IMR-90 (cell line): ENCODE measurements at regions not wholly inside any gene's neighbourhood (a gene's known extent, or its start where the extent isn't known, plus 50 kb on each side); places are given as distances from the start of the nearest gene placed in this dataset.

Source experiments
- ATAC-seq: fragments of 200-7000 bp; cut with Tn5 transposase; 2 replicates; pipeline ENCODE4 v1.9.1; 2020; ENCODE audit warnings: low read depth, mild to moderate bottlenecking, moderate library complexity
- BruUV-seq: library from RNA; stranded (reverse); fragments of 400-500 nt; replicated peaks from 2 replicates; lab custom pipeline; 2021; lab: Mats Ljungman, UMichigan
- CTCF ChIA-PET: fragments of 300-600 bp; formaldehyde crosslinking; extraction: SDS; loops from one replicate; lab custom pipeline; 2021; ENCODE audit warnings: antibody characterized with exemption; lab: Yijun Ruan, JAX
- POLR2A ChIA-PET: fragments of 300-600 bp; sonication (Branson Sonifier 250); formaldehyde crosslinking; loops from one replicate; lab custom pipeline; 2022; ENCODE audit warnings: antibody characterized with exemption; ENCODE audit not compliant: unreplicated experiment; lab: Charles Lee
- DNase-seq: peaks from one replicate; pipeline ENCODE4 v3.0.0; 2013
- H2AFZ ChIP-seq: replicated peaks from 2 replicates; pipeline ENCODE3; 2013; ENCODE audit warnings: low read length, mild to moderate bottlenecking; ENCODE audit not compliant: poor library complexity
- H2AK5ac ChIP-seq: 2 replicates; pipeline ENCODE4 v1.6.1; 2013; ENCODE audit warnings: low read depth, low read length, inconsistent platforms
- H2AK9ac ChIP-seq: replicated peaks from 2 replicates; pipeline ENCODE3; 2013; ENCODE audit warnings: mild to moderate bottlenecking, low read depth, low read length, moderate library complexity; ENCODE audit not compliant: poor library complexity
- H2BK120ac ChIP-seq: 2 replicates; pipeline ENCODE4 v1.6.1; 2013; ENCODE audit warnings: low read depth, low read length, inconsistent platforms
- H2BK15ac ChIP-seq: 3 replicates; pipeline ENCODE4 v1.6.1; 2013; ENCODE audit warnings: low read depth, low read length, inconsistent platforms
- H2BK20ac ChIP-seq: 2 replicates; pipeline ENCODE4 v1.6.1; 2013; ENCODE audit warnings: low read depth, mild to moderate bottlenecking, inconsistent platforms, low read length, moderate library complexity
- H2BK5ac ChIP-seq: 2 replicates; pipeline ENCODE4 v1.6.1; 2013; ENCODE audit warnings: mild to moderate bottlenecking, low read depth, low read length, inconsistent platforms; ENCODE audit not compliant: poor library complexity, severe bottlenecking
- H3K14ac ChIP-seq: replicated peaks from 2 replicates; pipeline ENCODE4 v1.6.1; 2013; ENCODE audit warnings: low read depth, low read length, inconsistent platforms
- H3K18ac ChIP-seq: 2 replicates; pipeline ENCODE4 v1.6.1; 2013; ENCODE audit warnings: low read depth, low read length, control low read depth
- H3K23ac ChIP-seq: 2 replicates; pipeline ENCODE4 v1.6.1; 2013; ENCODE audit warnings: low read depth, low read length, inconsistent platforms
- H3K27ac ChIP-seq: 2 replicates; pipeline ENCODE4 v1.5.1; 2013; ENCODE audit warnings: mild to moderate bottlenecking, control low read depth, low read length; ENCODE audit not compliant: insufficient read depth
- H3K27me3 ChIP-seq: 2 replicates; pipeline ENCODE4 v1.6.1; 2013; ENCODE audit warnings: low read length; ENCODE audit not compliant: control insufficient read depth, insufficient read depth
- H3K36me3 ChIP-seq: 2 replicates; pipeline ENCODE4 v1.6.1; 2013; ENCODE audit warnings: low read length, mixed read lengths; ENCODE audit not compliant: control insufficient read depth, insufficient read depth
- H3K4ac ChIP-seq: 2 replicates; pipeline ENCODE4 v1.6.1; 2013; ENCODE audit warnings: low read depth, low read length, inconsistent platforms
- H3K4me1 ChIP-seq: 2 replicates; pipeline ENCODE4 v1.6.1; 2013; ENCODE audit warnings: low read length, mixed read lengths; ENCODE audit not compliant: control insufficient read depth, insufficient read depth
- H3K4me2 ChIP-seq: 2 replicates; pipeline ENCODE4 v1.6.1; 2013; ENCODE audit warnings: low read depth, mild to moderate bottlenecking, control low read depth, low read length, moderate library complexity
- H3K4me3 ChIP-seq: 2 replicates; pipeline ENCODE4 v1.5.1; 2013; ENCODE audit warnings: low read depth, mild to moderate bottlenecking, control low read depth, low read length, moderate library complexity; ENCODE audit not compliant: insufficient read depth
- H3K56ac ChIP-seq: 2 replicates; pipeline ENCODE4 v1.6.1; 2013; ENCODE audit warnings: low read length, inconsistent platforms; ENCODE audit not compliant: insufficient read depth; ENCODE audit errors: extremely low read depth
- H3K79me1 ChIP-seq, 2 experiments: 2 replicates each; pipeline ENCODE4 v1.6.1; 2013; ENCODE audit warnings: low read length in 2 of 2, inconsistent platforms in 1 of 2, low read depth in 1 of 2
- H3K9ac ChIP-seq: 2 replicates; pipeline ENCODE4 v1.6.1; 2013; ENCODE audit warnings: low read depth, low read length, control low read depth
- H3K9me1 ChIP-seq: 2 replicates; pipeline ENCODE4 v1.6.1; 2013; ENCODE audit warnings: low read length, inconsistent platforms; ENCODE audit not compliant: insufficient read depth
- H3K9me3 ChIP-seq: 2 replicates; pipeline ENCODE4 v1.6.1; 2013; ENCODE audit warnings: low read length; ENCODE audit not compliant: control insufficient read depth, insufficient read depth
- H4K20me1 ChIP-seq: 2 replicates; pipeline ENCODE4 v1.6.1; 2013; ENCODE audit warnings: low read length, inconsistent platforms; ENCODE audit not compliant: insufficient read depth
- H4K5ac ChIP-seq: 2 replicates; pipeline ENCODE4 v1.6.1; 2013; ENCODE audit warnings: mild to moderate bottlenecking, low read depth, low read length, control low read depth
- H4K8ac ChIP-seq, 2 experiments: 2 replicates each; pipeline ENCODE4 v1.6.1; 2013; ENCODE audit warnings: low read depth in 2 of 2, low read length in 2 of 2, control low read depth in 1 of 2, inconsistent platforms in 1 of 2
- H4K91ac ChIP-seq: 2 replicates; pipeline ENCODE4 v1.6.1; 2013; ENCODE audit warnings: low read depth, low read length, inconsistent platforms; ENCODE audit not compliant: insufficient read depth
- BHLHE40 ChIP-seq: fragments of 150-350 bp; IDR thresholded peaks from 2 replicates; pipeline ENCODE4 v1.6.1; 2016; ENCODE audit warnings: mild to moderate bottlenecking, low read depth, low read length
- CEBPB ChIP-seq: IDR thresholded peaks from 2 replicates; pipeline ENCODE4 v1.6.1; 2012; ENCODE audit warnings: low read depth, low read length, improper control_type of control experiment
- CHD1 ChIP-seq: IDR thresholded peaks from 2 replicates; pipeline ENCODE4 v1.6.1; 2012; ENCODE audit warnings: low read depth, low read length, improper control_type of control experiment
- CTCF ChIP-seq: conservative IDR thresholded peaks from 2 replicates; pipeline ENCODE4 v1.5.1; 2012; ENCODE audit warnings: mild to moderate bottlenecking, low read depth, low read length, improper control_type of control experiment
- ELK1 ChIP-seq: fragments of 150-350 bp; IDR thresholded peaks from 2 replicates; pipeline ENCODE4 v1.6.1; 2016; ENCODE audit warnings: low read depth, mild to moderate bottlenecking, low read length, moderate library complexity, borderline replicate concordance
- FOS ChIP-seq: fragments of 150-350 bp; IDR thresholded peaks from 2 replicates; pipeline ENCODE4 v1.6.1; 2016; ENCODE audit warnings: low read depth, low read length
- MAFK ChIP-seq: IDR thresholded peaks from 2 replicates; pipeline ENCODE4 v1.6.1; 2012; ENCODE audit warnings: low read depth, low read length, improper control_type of control experiment
- MAZ ChIP-seq: IDR thresholded peaks from 2 replicates; pipeline ENCODE4 v1.6.1; 2012; ENCODE audit warnings: low read depth, mild to moderate bottlenecking, low read length, improper control_type of control experiment, moderate library complexity, borderline replicate concordance
- MXI1 ChIP-seq: IDR thresholded peaks from 2 replicates; pipeline ENCODE4 v1.6.1; 2012; ENCODE audit warnings: low read depth, mild to moderate bottlenecking, low read length, moderate library complexity, borderline replicate concordance
- RAD21 ChIP-seq: IDR thresholded peaks from 2 replicates; pipeline ENCODE4 v1.6.1; 2012; ENCODE audit warnings: low read length, improper control_type of control experiment
- RCOR1 ChIP-seq: IDR thresholded peaks from 2 replicates; pipeline ENCODE4 v1.6.1; 2012; ENCODE audit warnings: mild to moderate bottlenecking, low read length, improper control_type of control experiment; ENCODE audit not compliant: insufficient replicate concordance
- RFX5 ChIP-seq: IDR thresholded peaks from 2 replicates; pipeline ENCODE4 v1.8.0; 2012; ENCODE audit warnings: low read depth, mild to moderate bottlenecking, low read length, moderate library complexity
- SMC3 ChIP-seq: fragments of 150-350 bp; IDR thresholded peaks from 2 replicates; pipeline ENCODE4 v1.6.1; 2016; ENCODE audit warnings: low read depth, mild to moderate bottlenecking, antibody characterized with exemption, low read length, moderate library complexity
- WGBS, 2 experiments: methylation state at CpG; one replicate each; pipeline versions ENCODE4 v1.1.5 to v1.1.7; 2013; ENCODE audit warnings: missing lambda C conversion rate in 2 of 2; ENCODE audit not compliant: insufficient read length in 1 of 2; ENCODE audit errors: extremely low coverage in 2 of 2; 5-methylcytosine and 5-hydroxymethylcytosine counted together
- dilution Hi-C: fragments of 300-500 bp; cut with HindIII; formaldehyde crosslinking; loops from one replicate; pipeline ENCODE4 v1.14.3; 2018; ENCODE audit warnings: low sequenced_read_pairs; ENCODE audit not compliant: unreplicated experiment
- in situ Hi-C: fragments of 300-500 bp; cut with MboI; formaldehyde crosslinking; loops from 3 replicates; pipeline ENCODE4 v1.14.3; 2019; ENCODE audit warnings: low sequenced_read_pairs, inconsistent platforms, mixed read lengths
- intact Hi-C: fragments of 100-400 bp; cut with micrococcal nuclease; formaldehyde crosslinking; loops from 2 replicates; pipeline ENCODE4 v1.10.0; 2022
- TF ChIP-seq, protein P1 (sequence below): fragments of 150-350 bp; IDR thresholded peaks from 2 replicates; pipeline ENCODE4 v1.6.1; 2017; ENCODE audit warnings: mild to moderate bottlenecking, antibody characterized with exemption, low read length, low read depth

DNA sequence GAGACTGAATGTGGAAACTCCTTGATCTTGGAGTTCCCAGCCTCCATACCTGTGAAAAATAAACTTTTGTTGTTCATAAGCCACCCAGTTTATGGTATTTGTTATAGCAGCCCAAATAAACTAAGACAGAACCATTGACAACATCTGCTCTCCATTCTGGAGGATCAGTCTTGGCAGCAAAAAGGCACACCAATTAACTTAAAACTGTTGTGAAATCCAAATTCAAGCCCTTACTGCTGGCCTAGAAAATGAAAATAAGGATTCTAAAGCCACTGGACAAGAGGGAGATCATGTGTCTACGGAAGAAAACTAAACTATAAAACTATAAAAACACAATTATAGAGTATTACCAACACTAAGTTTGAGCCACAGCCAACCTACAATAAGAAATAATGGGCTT lies 172.1 kb upstream of the RNPC3 start:
- no peak overlapping the region for H4K8ac ChIP-seq
- no peak overlapping the region for H3K23ac ChIP-seq
- H3K79me1 ChIP-seq = no peaks in the 10 kb centered on the region
- no peaks in the 10 kb centered on the region for H3K27me3 ChIP-seq
- H3K9me3 ChIP-seq = no peaks in the 10 kb centered on the region
- no peak overlapping the region for H3K4me2 ChIP-seq
- no peak overlapping the region for H2AK5ac ChIP-seq
- no peak overlapping the region for H3K14ac ChIP-seq
- H4K20me1 ChIP-seq = no peaks in the 10 kb centered on the region
- no peaks in the 10 kb centered on the region for H3K9me1 ChIP-seq
- no peaks in the 10 kb centered on the region for H3K36me3 ChIP-seq
- TF ChIP-seq SMC3 (no peak), RAD21 (no peak), CEBPB (no peak), MAFK (no peak), RCOR1 (no peak), CHD1 (no peak), MXI1 (no peak), ELK1 (no peak), MAZ (no peak), FOS (no peak), RFX5 (no peak), CTCF (no peak), BHLHE40 (no peak)
- TF ChIP-seq, protein P1, sequence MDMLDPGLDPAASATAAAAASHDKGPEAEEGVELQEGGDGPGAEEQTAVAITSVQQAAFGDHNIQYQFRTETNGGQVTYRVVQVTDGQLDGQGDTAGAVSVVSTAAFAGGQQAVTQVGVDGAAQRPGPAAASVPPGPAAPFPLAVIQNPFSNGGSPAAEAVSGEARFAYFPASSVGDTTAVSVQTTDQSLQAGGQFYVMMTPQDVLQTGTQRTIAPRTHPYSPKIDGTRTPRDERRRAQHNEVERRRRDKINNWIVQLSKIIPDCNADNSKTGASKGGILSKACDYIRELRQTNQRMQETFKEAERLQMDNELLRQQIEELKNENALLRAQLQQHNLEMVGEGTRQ = no peak
- no CpG with 5 or more reads among the region's 1 CpG for WGBS, 2 experiments
- ChIA-PET POLR2A (no interaction called here), CTCF (interaction anchor here (1.1 kb wide), 1 partner anchor 38 kb away, joined by 5 read pairs; no protein-coding TSS in a partner anchor)
- H3K4me1 ChIP-seq = no peaks in the 10 kb centered on the region
- no peak overlapping the region for H3K9ac ChIP-seq
- H2AK9ac ChIP-seq = no peak overlapping the region
- no peak overlapping the region for H3K4me3 ChIP-seq
- dilution Hi-C loops = no loop called here
- BruUV-seq = no TSS peak
- no peak overlapping the region for H3K56ac ChIP-seq
- intact Hi-C loops = no loop called here
- H2BK120ac ChIP-seq = no peak overlapping the region
- no peak overlapping the region for H2BK20ac ChIP-seq
- no peak overlapping the region for H3K4ac ChIP-seq
- no peak overlapping the region for H4K5ac ChIP-seq
- H4K91ac ChIP-seq = no peak overlapping the region
- DNase-seq (no peak), ATAC-seq (no peak)
- no peak overlapping the region for H2AFZ ChIP-seq
- H3K18ac ChIP-seq = no peak overlapping the region
- no peak overlapping the region for H3K27ac ChIP-seq
- in situ Hi-C loops = no loop called here
- no peak overlapping the region for H2BK5ac ChIP-seq
- no peak overlapping the region for H2BK15ac ChIP-seq
